ENCODE measurements at regions not wholly inside any gene's neighbourhood (a gene's known extent, or its start where the extent isn't known, plus 50 kb on each side); places are given as distances from the start of the nearest gene placed in this dataset.
A peak's percentile ranks its signal among the peaks of the same experiment; 100 is the strongest.
"Not testable (repeated sequence)": the region's sequence is repeated elsewhere in the genome, so short reads cannot be mapped to it uniquely, and the experiment has no call there.

GRCh38 chr7:94169682-94170081, 165.5 kb upstream of the BET1 start:
- no peak for DNase-seq (ENCODE audit: low read depth in 4 of 4, low spot score in 3 of 4)

GRCh38 chr7:94170836-94171235, 166.7 kb upstream of the BET1 start:
- DNase-seq (ENCODE audit: low read depth in 4 of 4, low spot score in 3 of 4): no peak

- no peak for DNase-seq (ENCODE audit: low read depth in 4 of 4, low spot score in 3 of 4)
Observed at GRCh38 chr7:94173436-94173835, 169.3 kb upstream of the BET1 start.

GRCh38 chr7:94174375-94174774, 170.2 kb upstream of the BET1 start:
- no peak for DNase-seq (ENCODE audit: low read depth in 4 of 4, low spot score in 3 of 4)

GRCh38 chr7:94174956-94175355, 170.8 kb upstream of the BET1 start:
- DNase-seq (ENCODE audit: low read depth in 4 of 4, low spot score in 3 of 4): no peak

GRCh38 chr7:94176694-94177200, 172.6 kb upstream of the BET1 start:
- DNase-seq (ENCODE audit: low read depth in 4 of 4, low spot score in 3 of 4): no peak

- no peak for DNase-seq (ENCODE audit: low read depth in 4 of 4, low spot score in 3 of 4)
Observed at GRCh38 chr7:94177441-94177840, 173.3 kb upstream of the BET1 start.

- DNase-seq (ENCODE audit: low read depth in 4 of 4, low spot score in 3 of 4): no peak
Observed at GRCh38 chr7:94178230-94178629, 174.1 kb upstream of the BET1 start.

- no peak for DNase-seq (ENCODE audit: low read depth in 4 of 4, low spot score in 3 of 4)
Observed at GRCh38 chr7:94179466-94179865, 175.3 kb upstream of the BET1 start.

GRCh38 chr7:94182066-94182465, 177.9 kb upstream of the BET1 start:
- DNase-seq (ENCODE audit: low read depth in 4 of 4, low spot score in 3 of 4): no peak

GRCh38 chr7:94182721-94183120, 178.6 kb upstream of the BET1 start:
- DNase-seq (ENCODE audit: low read depth in 4 of 4, low spot score in 3 of 4): no peak

- DNase-seq (ENCODE audit: low read depth in 4 of 4, low spot score in 3 of 4): peak in 2 of 4 donors; percentile 7 to 12
Observed at GRCh38 chr7:94183289-94183749, 179.2 kb upstream of the BET1 start.

GRCh38 chr7:94183891-94184290, 179.7 kb upstream of the BET1 start:
- no peak for DNase-seq (ENCODE audit: low read depth in 4 of 4, low spot score in 3 of 4)

GRCh38 chr7:94188350-94188749, 184.2 kb upstream of the BET1 start:
- DNase-seq (ENCODE audit: low read depth in 4 of 4, low spot score in 3 of 4): no peak

GRCh38 chr7:94190599-94191061, 186.5 kb upstream of the BET1 start:
- DNase-seq (ENCODE audit: low read depth in 4 of 4, low spot score in 3 of 4): no peak

GRCh38 chr7:94194426-94194825, 190.3 kb upstream of the BET1 start:
- DNase-seq (ENCODE audit: low read depth in 4 of 4, low spot score in 3 of 4): not testable (repeated sequence)

- DNase-seq (ENCODE audit: low read depth in 4 of 4, low spot score in 3 of 4): no peak
Observed at GRCh38 chr7:94195201-94195600, 191.0 kb upstream of the BET1 start.

- no peak for DNase-seq (ENCODE audit: low read depth in 4 of 4, low spot score in 3 of 4)
Observed at GRCh38 chr7:94195813-94196212, 191.7 kb upstream of the BET1 start.

- DNase-seq (ENCODE audit: low read depth in 4 of 4, low spot score in 3 of 4): no peak
Observed at GRCh38 chr7:94205529-94205928, 189.2 kb upstream of the COL1A2 start.

GRCh38 chr7:94206295-94206694, 188.4 kb upstream of the COL1A2 start:
- DNase-seq (ENCODE audit: low read depth in 4 of 4, low spot score in 3 of 4): no peak

- DNase-seq (ENCODE audit: low read depth in 4 of 4, low spot score in 3 of 4): no peak
Observed at GRCh38 chr7:94212160-94212559, 182.5 kb upstream of the COL1A2 start.

- no peak for DNase-seq (ENCODE audit: low read depth in 4 of 4, low spot score in 3 of 4)
Observed at GRCh38 chr7:94216944-94217461, 177.7 kb upstream of the COL1A2 start.

GRCh38 chr7:94217766-94218165, 176.9 kb upstream of the COL1A2 start:
- DNase-seq (ENCODE audit: low read depth in 4 of 4, low spot score in 3 of 4): no peak

All from left renal pelvis (tissue), 4 donors.